ENCODE measurements at regions not wholly inside any gene's neighbourhood (a gene's known extent, or its start where the extent isn't known, plus 50 kb on each side); places are given as distances from the start of the nearest gene placed in this dataset.
"Not testable (repeated sequence)": the region's sequence is repeated elsewhere in the genome, so short reads cannot be mapped to it uniquely, and the experiment has no call there.

DNA sequence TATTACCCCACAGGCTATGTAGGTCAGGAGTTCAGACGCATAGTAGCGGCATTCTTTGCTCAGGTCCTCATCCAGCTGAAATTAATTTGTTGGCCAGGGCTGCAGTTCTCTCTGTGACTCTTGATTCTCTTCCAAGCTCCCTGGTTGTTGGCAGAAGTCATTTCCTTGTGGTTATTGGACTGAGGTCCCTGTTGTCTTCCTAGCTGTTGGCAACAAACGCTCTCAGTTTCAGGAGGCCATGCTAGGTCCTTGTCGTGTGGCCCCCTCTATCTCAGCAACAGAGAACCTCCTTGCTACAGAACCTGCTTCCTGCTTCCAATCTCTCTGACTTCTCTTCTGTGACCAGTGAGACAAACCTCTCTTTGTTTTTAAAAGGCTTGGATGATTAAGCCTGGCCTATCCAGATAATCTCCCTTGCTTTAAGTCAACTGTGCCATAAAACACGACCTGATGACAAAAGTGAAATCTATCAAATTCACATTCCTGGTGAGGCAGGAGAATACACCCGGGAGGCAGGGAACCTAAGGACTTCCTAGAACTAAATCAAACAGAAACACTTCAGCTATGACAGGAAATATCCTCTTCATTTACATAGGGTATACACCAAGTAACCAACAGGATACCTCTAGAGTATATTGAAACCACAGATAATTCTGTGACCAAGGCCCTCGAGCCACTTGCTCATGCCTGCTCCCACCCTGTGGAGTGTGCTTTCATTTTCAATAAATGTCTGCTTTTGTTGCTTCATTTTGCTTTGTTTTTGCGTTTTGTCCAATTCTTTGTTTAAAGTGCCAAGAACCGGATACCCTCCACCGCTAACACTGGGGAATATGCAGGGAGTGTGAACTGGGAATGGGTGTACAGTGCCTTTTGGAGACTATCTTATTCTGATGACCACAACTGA, 196.0 kb downstream of the BTBD3 start:
- Histone ChIP-seq H3K27ac (peak overlapping the region; percentile 42; the same call in 1 of the 2 replicates), H3K27me3 (ENCODE audit: insufficient read depth, low read depth) (no peaks in the 10 kb centered on the region), H4K20me1 (ENCODE audit: insufficient read depth) (no peaks in the 10 kb centered on the region), H3K4me1 (ENCODE audit: low read depth, poor library complexity, severe bottlenecking) (peaks cover 66% of the 10 kb centered on the region), H3K36me3 (ENCODE audit: insufficient read depth) (no peaks in the 10 kb centered on the region), H3K9ac (no peak overlapping the region), H3K4me2 (peak overlapping the region; percentile 62), H2AFZ (ENCODE audit: low read depth) (peak overlapping the region; percentile 69; the same call in 1 of the 2 replicates), H3K4me3 (IDR thresholded peaks at IDR 0.05; ENCODE audit: insufficient read depth, low read depth, low read length) (no peak overlapping the region), H3K79me2 (ENCODE audit: insufficient read depth, low read depth) (no peaks in the 10 kb centered on the region)
- TF ChIP-seq, protein P1, sequence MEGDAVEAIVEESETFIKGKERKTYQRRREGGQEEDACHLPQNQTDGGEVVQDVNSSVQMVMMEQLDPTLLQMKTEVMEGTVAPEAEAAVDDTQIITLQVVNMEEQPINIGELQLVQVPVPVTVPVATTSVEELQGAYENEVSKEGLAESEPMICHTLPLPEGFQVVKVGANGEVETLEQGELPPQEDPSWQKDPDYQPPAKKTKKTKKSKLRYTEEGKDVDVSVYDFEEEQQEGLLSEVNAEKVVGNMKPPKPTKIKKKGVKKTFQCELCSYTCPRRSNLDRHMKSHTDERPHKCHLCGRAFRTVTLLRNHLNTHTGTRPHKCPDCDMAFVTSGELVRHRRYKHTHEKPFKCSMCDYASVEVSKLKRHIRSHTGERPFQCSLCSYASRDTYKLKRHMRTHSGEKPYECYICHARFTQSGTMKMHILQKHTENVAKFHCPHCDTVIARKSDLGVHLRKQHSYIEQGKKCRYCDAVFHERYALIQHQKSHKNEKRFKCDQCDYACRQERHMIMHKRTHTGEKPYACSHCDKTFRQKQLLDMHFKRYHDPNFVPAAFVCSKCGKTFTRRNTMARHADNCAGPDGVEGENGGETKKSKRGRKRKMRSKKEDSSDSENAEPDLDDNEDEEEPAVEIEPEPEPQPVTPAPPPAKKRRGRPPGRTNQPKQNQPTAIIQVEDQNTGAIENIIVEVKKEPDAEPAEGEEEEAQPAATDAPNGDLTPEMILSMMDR (conservative IDR thresholded peaks at IDR 0.05; ENCODE audit: low read depth, low read length) = no peak

DNA sequence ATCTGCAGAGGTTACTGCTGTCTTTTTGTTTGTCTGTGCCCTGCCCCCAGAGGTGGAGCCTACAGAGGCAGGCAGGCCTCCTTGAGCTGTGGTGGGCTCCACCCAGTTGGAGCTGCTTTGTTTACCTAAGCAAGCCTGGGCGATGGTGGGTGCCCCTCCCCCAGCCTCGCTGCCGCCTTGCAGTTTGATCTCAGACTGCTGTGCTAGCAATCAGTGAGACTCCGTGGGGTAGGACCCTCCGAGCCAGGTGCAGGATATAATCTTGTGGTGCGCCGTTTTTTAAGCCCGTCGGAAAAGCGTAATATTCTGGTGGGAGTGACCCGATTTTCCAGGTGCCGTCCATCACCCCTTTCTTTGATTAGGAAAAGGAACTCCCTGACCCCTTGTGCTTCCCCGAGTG, 211.4 kb downstream of the BTBD3 start:
- not testable (repeated sequence) for H3K9ac ChIP-seq; H3K4me3 ChIP-seq (IDR thresholded peaks at IDR 0.05; ENCODE audit: insufficient read depth, low read depth, low read length); H3K4me2 ChIP-seq; H3K27me3 ChIP-seq (ENCODE audit: insufficient read depth, low read depth); H2AFZ ChIP-seq (ENCODE audit: low read depth); H3K36me3 ChIP-seq (ENCODE audit: insufficient read depth); H4K20me1 ChIP-seq (ENCODE audit: insufficient read depth); H3K4me1 ChIP-seq (ENCODE audit: low read depth, poor library complexity, severe bottlenecking); H3K79me2 ChIP-seq (ENCODE audit: insufficient read depth, low read depth); H3K27ac ChIP-seq

DNA sequence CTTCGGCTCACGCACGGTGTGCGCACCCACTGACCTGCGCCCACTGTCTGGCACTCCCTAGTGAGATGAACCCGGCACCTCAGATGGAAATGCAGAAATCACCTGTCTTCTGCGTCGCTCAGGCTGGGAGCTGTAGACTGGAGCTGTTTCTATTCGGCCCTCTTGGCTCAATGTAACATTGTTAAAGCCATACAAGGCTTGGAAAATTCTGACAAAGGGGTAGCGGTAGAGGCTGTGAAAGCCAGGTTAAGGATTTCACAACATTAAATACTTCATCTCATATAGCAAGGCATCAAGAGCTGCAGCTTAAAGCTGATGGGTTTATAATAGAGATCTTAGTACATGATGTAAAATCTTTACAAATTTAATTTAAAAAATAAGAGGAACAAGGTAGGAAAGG, 211.8 kb downstream of the BTBD3 start:
- H3K27me3 ChIP-seq (ENCODE audit: insufficient read depth, low read depth); H3K4me3 ChIP-seq (IDR thresholded peaks at IDR 0.05; ENCODE audit: insufficient read depth, low read depth, low read length); H3K4me1 ChIP-seq (ENCODE audit: low read depth, poor library complexity, severe bottlenecking); H2AFZ ChIP-seq (ENCODE audit: low read depth); H3K79me2 ChIP-seq (ENCODE audit: insufficient read depth, low read depth); H4K20me1 ChIP-seq (ENCODE audit: insufficient read depth); H3K27ac ChIP-seq; H3K9ac ChIP-seq; H3K4me2 ChIP-seq; H3K36me3 ChIP-seq (ENCODE audit: insufficient read depth): not testable (repeated sequence)

DNA sequence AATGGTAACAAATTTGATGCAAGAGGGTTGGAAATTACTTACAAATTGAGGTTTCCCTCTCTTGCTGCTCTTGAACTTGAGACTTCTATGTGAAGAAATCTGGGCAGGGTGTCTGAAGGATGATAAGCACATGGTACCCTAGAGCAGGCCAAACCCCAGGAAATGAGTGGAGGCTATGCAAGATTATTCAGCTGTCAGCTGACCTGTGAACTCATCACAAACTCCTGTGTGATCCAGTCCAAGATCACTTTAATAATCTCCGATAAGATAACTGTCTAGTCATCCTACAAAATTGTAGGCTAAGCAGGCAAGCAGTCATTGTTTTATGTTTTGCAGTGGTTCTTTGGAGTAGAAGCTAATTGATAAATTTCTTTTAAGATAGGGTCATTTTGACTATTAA, 213.1 kb downstream of the BTBD3 start:
- H3K36me3 ChIP-seq (ENCODE audit: insufficient read depth) = no peaks in the 10 kb centered on the region
- no peaks in the 10 kb centered on the region for H3K79me2 ChIP-seq (ENCODE audit: insufficient read depth, low read depth)
- H2AFZ ChIP-seq (ENCODE audit: low read depth) = no peak overlapping the region
- no peaks in the 10 kb centered on the region for H3K27me3 ChIP-seq (ENCODE audit: insufficient read depth, low read depth)
- no peak overlapping the region for H3K4me2 ChIP-seq
- H3K9ac ChIP-seq = no peak overlapping the region
- no peak overlapping the region for H3K4me3 ChIP-seq (IDR thresholded peaks at IDR 0.05; ENCODE audit: insufficient read depth, low read depth, low read length)
- H3K4me1 ChIP-seq (ENCODE audit: low read depth, poor library complexity, severe bottlenecking) = no peaks in the 10 kb centered on the region
- H4K20me1 ChIP-seq (ENCODE audit: insufficient read depth) = no peaks in the 10 kb centered on the region
- TF ChIP-seq, protein P1 (conservative IDR thresholded peaks at IDR 0.05; ENCODE audit: low read depth, low read length) = no peak
- H3K27ac ChIP-seq = no peak overlapping the region

DNA sequence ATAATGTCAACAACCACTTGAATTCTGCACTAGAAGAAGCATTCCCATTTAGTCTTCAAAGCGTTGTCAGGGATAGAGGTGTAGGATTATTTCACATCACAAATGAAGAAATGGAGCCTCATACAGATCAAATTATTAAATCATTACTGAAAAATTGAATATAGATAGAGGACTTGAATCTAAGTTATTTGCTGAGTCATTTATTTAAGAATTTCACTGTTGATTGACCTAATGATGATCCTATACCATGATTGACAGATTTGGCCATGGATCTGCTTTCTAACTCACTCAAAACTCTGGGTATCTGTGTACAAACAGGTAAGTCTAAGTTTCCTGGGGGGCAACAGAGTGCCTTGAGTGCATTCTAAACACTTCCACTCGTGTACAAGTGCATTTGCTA, 215.9 kb downstream of the BTBD3 start:
- H3K4me2 ChIP-seq = no peak overlapping the region
- H3K27me3 ChIP-seq (ENCODE audit: insufficient read depth, low read depth) = no peaks in the 10 kb centered on the region
- H3K4me1 ChIP-seq (ENCODE audit: low read depth, poor library complexity, severe bottlenecking) = no peaks in the 10 kb centered on the region
- no peaks in the 10 kb centered on the region for H4K20me1 ChIP-seq (ENCODE audit: insufficient read depth)
- no peak overlapping the region for H2AFZ ChIP-seq (ENCODE audit: low read depth)
- no peak overlapping the region for H3K9ac ChIP-seq
- H3K27ac ChIP-seq = no peak overlapping the region
- H3K79me2 ChIP-seq (ENCODE audit: insufficient read depth, low read depth) = no peaks in the 10 kb centered on the region
- H3K4me3 ChIP-seq (IDR thresholded peaks at IDR 0.05; ENCODE audit: insufficient read depth, low read depth, low read length) = no peak overlapping the region
- no peaks in the 10 kb centered on the region for H3K36me3 ChIP-seq (ENCODE audit: insufficient read depth)
- TF ChIP-seq, protein P1 (conservative IDR thresholded peaks at IDR 0.05; ENCODE audit: low read depth, low read length) = no peak

DNA sequence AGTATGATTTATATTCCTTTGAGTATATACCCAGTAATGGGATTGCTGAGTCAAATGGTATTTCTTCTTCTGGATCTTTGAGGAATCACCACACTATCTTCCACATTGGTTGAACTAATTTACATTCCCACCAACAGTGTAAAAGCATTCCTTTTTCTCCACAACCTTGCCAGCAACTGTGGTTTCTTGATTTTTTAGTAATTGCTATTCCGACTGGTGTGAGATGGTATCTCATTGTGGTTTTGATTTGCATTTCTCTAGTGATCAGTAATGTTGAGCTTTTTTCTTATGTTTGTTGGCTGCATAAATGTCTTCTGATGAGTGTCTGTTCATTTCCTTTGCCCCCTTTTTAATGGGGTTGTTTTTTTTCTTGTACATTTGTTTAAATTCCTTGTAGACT, 228.3 kb downstream of the BTBD3 start:
- not testable (repeated sequence) for H3K79me2 ChIP-seq (ENCODE audit: insufficient read depth, low read depth); H3K4me3 ChIP-seq (IDR thresholded peaks at IDR 0.05; ENCODE audit: insufficient read depth, low read depth, low read length)

More for the DNA sequence above, 228.3 kb downstream of the BTBD3 start:
- not testable (repeated sequence) for H3K4me2 ChIP-seq; H3K36me3 ChIP-seq (ENCODE audit: insufficient read depth); H3K27ac ChIP-seq; H3K9ac ChIP-seq; H3K4me1 ChIP-seq (ENCODE audit: low read depth, poor library complexity, severe bottlenecking); H2AFZ ChIP-seq (ENCODE audit: low read depth); H3K27me3 ChIP-seq (ENCODE audit: insufficient read depth, low read depth); H4K20me1 ChIP-seq (ENCODE audit: insufficient read depth)

Measured in KMS-11 (cell line).